HG03280 (cell line): ENCODE measurements at regions not wholly inside any gene's neighbourhood (a gene's known extent, or its start where the extent isn't known, plus 50 kb on each side); places are given as distances from the start of the nearest gene placed in this dataset.
"Not testable (repeated sequence)": the region's sequence is repeated elsewhere in the genome, so short reads cannot be mapped to it uniquely, and the experiment has no call there.

Experiments used
- ATAC-seq: cut with Tn5 transposase; IDR thresholded peaks from one replicate; pipeline ENCODE4 v1.9.1; 2021; ENCODE audit warnings: mild to moderate bottlenecking, moderate library complexity; ENCODE audit not compliant: unreplicated experiment

- ATAC-seq = no peak
Observed at GRCh38 chr11:45413156-45413858, 127.2 kb upstream of the SYT13 start.

DNA sequence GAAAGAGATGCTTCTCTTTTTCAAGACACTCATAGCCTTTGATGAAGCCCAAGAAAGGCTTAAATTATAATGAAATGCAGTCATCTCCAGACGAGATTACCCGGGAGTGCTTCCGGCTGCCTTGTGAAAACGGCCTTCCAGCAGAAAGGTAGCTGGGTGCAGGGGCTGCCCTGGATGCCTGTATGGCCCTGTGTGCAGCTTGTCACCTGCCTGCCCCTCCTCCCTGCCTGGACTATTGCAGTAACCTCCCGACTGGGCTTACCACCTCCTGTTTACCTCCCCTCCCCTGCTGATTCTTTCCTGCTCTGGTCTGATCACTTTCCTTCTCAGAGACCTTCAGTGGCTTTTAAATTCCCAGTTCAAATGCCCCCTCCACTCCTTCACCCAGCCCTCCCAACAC, 126.4 kb upstream of the SYT13 start:
- ATAC-seq = no peak

- ATAC-seq = no peak
Observed at GRCh38 chr11:45412051-45412471, 125.9 kb upstream of the SYT13 start.

DNA sequence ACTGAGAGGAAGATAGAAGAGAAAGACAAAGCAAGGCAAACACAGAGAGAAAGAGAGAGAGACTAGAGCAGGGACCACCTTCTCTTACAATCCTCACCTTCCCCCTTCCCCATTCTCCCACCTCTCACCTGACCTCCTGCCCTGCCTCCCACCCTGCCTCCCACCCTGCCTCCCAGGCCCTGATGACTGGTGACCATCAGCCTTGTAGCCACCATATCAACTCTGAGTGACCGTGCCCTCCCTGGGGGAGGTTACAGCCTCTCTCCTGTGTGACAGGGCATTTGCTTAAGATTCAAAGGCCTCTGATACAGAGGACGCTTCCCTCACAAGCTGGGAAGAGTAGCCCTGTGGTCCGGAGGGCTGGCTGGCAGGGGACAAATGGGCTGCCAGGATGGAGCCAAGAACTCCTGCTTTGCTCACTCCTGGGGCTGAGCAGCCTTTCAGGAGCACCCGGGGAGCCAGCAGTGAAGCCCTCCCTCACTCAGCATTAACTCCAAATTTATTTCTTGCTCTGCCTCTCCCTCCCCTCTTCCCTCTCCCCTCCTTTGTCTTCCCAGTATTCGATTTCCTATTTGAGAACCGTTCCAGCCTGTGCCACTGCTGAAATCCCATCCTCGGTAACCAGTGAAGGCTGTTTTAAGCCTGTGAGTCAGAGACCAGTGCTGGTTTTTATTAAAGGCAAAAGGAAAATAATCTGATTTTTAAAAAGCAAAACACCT, 125.2 kb upstream of the SYT13 start:
- no peak for ATAC-seq

GRCh38 chr11:45410391-45411227, 124.5 kb upstream of the SYT13 start:
- ATAC-seq = no peak

GRCh38 chr11:45409587-45409986, 123.4 kb upstream of the SYT13 start:
- ATAC-seq = no peak

DNA sequence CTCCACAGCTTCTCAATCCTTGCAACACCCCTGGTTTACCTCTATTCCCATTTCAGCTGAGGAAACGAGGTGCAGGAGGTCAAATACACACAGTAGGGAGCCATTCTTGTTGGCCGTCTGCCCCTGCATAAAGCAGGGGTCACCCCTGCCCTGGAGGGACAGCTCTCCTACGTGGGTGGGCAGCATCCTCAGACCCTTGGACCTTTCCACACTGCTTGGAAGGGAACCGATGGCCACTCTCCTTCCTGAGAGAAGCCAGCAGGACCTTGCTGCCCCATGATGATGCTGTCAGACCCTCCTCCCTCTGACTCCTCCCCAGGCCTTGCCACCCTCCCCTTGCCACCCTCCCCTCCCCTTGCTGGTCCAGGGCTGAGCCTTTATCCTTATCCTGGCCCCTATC, 121.1 kb upstream of the SYT13 start:
- no peak for ATAC-seq

DNA sequence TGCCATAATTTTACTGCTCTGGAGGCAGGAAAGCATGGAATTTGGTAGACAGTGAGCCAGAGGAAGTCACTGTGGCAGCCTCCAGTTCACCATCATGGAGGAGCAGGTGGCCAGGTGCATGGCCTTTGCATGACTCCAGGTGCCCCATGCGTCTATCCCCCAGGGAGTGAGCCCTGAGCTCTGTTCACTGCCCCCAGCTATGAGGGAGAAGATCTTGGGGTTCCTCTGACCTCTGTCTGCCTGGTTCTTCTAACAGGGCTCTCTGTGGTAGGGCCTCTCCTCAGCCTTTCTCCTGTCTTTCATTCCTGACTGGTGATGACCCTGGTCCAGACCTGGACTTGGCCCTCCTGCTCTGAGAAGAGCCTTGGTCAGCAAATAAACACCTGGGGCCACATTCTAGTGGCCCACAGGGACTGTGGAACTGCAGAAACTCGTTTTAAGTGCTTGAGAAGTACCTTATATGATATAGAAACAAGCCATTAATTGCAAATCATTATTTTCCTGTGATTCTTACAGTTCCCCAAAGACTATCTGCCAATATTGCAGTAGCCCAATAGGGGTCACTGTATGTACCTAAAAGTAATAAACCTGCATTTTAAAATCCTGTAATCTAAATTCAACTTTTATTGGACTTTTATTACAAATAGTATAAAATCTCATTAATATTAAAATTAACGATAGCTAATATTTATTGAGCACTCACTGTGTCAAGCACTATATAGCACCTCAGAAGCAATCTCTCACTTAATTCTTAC, 120.0 kb upstream of the SYT13 start:
- no peak for ATAC-seq

DNA sequence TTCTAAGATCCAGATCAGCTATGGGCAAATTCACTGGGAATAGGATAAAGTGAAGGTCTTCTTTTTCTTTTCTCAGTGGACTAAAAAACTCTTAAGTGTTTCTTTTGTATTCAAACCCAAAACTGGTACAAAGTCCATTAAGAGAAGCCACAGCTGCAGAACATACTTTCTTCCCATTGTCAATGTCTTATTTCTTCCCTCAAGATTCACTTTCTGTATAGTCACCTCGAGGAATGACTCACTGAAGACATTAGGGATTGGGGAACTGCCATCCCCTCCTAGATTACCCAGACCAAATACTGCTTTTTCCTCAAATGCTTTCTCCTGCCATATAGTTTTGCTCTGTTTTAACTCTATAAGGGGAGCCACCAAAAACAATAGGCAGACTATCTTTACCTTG, 117.4 kb upstream of the SYT13 start:
- not testable (repeated sequence) for ATAC-seq

GRCh38 chr11:45402049-45402630, 116.0 kb upstream of the SYT13 start:
- no peak for ATAC-seq

DNA sequence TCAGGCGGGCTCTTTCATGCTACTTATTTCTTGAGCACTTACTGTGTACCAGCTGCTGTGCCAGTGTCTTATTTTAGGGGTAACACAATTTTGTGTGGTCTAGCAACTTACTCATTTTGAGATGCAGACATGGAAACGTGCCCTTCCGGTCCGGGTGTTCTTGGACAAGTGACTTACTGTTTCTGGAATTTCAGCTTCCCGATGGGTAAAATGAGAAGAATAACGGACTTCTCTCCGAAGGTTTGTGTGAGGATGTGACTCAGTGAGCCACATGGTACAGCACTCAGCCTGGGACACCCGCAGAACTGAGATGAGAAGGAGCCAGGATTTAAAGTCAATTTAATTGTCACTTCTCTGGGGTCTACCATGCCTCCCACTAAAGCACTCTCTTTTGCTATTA, 114.5 kb upstream of the SYT13 start:
- ATAC-seq = no peak

GRCh38 chr11:45399166-45399565, 113.0 kb upstream of the SYT13 start:
- ATAC-seq = no peak

DNA sequence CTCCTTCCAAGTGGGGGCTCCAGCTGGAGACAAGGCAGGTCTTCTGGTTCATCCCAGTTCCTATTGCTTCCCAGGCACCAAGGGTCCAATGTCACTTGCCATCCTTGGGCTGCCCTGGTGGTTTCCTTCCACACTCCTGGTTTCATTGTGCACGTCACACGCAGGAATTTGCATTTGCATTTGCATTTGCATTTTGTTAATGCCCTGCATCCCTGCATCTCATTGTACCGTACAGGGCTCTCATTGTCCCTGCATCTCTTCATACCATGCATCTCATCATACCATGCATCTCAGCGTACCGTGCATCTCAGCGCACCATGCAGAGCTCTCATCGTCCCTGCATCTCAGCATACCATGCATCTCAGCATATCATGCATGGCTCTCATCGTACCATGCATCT, 112.2 kb upstream of the SYT13 start:
- ATAC-seq = no peak

DNA sequence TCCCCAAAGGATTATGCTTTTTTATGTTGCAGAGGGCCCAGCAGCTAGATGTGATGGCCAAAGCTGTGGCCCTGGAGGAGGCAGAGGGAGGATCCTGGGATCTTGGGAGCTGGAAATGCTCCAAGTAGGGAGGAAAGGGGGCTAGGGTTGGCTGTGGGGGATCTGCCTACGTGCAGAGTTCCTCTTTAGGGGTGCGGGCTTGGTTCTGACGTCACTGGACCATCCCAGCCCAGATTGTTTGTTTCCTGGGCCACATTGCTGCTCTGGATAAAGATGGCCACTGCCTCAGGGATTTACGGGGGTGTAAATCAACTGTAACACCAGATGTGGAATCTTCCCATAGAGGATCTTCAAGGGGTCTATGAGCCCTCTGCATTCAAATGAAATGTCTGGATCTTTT, 110.3 kb upstream of the SYT13 start:
- no peak for ATAC-seq

DNA sequence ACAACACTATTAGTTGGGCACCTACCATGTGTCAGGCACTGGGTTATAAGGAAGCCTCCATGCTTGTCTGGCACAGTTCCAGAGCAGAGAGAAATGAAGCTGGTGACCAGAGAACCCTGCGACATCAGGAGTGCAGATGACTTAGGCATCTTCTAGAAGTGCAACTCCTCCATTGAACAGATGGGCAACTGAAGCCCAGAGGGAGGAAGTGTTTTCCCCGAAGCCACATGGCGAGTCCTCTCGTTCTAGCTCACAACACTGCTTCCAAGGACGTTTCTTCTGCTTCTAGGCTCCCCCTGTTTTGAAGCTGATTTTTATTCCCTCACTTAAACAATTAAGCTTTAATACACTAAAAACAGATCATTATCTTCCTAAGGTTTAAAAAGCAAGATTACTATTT, 109.8 kb upstream of the SYT13 start:
- ATAC-seq = no peak

DNA sequence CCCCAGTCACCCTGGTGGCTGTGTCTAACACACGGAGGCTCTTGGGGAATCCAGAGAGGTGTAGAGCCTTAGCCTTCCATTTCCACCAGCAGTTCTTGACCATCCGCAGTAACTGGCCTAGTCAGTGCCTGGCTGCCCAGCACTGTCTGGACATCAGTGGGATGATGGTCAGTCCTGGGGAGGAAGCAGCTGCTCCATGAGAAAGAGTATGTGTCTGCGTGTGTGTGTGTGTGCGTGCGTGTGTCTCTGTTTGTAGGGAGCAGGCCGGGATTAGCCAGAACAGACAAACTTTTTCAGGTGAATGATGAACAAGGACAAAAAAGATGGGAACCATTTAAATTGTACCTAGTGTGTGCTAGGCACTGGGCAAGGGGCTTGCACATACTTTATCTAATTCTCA, 109.3 kb upstream of the SYT13 start:
- ATAC-seq = no peak

- ATAC-seq = no peak
Observed at GRCh38 chr11:45394294-45395085, 108.3 kb upstream of the SYT13 start.

- no peak for ATAC-seq
Observed at GRCh38 chr11:45393826-45394225, 107.7 kb upstream of the SYT13 start.

DNA sequence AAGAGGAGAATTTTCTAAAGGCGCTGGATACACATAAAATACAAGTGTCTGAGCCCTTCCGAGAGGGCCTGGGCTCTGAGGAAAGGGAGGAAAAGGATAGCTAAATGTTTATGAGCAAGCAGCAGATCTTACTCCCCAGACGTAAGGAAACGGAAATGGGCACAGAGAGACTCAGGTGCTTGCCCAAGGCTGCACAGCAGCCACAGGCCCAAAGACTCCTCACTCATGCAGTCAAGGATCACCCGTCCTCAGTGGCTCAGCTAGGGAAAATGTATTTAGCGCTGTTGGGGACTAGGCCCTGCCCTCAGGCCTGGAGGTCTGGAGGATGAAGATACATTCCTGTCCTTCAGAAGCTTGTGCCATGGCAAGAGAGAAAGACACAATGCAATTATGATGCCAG, 107.2 kb upstream of the SYT13 start:
- no peak for ATAC-seq

- no peak for ATAC-seq
Observed at GRCh38 chr11:45392591-45393091, 106.5 kb upstream of the SYT13 start.
